Hindlimb muscle (tissue), 1 donor: ENCODE measurements at regions not wholly inside any gene's neighbourhood (a gene's known extent, or its start where the extent isn't known, plus 50 kb on each side); places are given as distances from the start of the nearest gene placed in this dataset.

Experiments
- DNase-seq: peaks from one replicate; pipeline ENCODE4 v3.0.0-alpha.2; 2013

GRCh38 chr9:135220601-135221575 is 133.4 kb downstream of the OLFM1 start:
- DNase-seq: no peak

GRCh38 chr9:135221576-135221950 is 134.1 kb downstream of the OLFM1 start:
- DNase-seq: no peak

- DNase-seq: no peak
These were observed 134.6 kb downstream of the OLFM1 start for GRCh38 chr9:135221951-135222631.

GRCh38 chr9:135222881-135223760 is 135.7 kb downstream of the OLFM1 start:
- no peak for DNase-seq

GRCh38 chr9:135223831-135224230 is 136.4 kb downstream of the OLFM1 start:
- DNase-seq: no peak

- no peak for DNase-seq
These were observed 136.9 kb downstream of the OLFM1 start for GRCh38 chr9:135224286-135224877.

GRCh38 chr9:135224921-135225541 is 137.6 kb downstream of the OLFM1 start:
- no peak for DNase-seq

GRCh38 chr9:135225619-135226228 is 138.3 kb downstream of the OLFM1 start:
- DNase-seq: no peak

GRCh38 chr9:135226369-135227050 is 139.0 kb downstream of the OLFM1 start:
- DNase-seq: no peak

- DNase-seq: no peak
These were observed 140.3 kb downstream of the OLFM1 start for GRCh38 chr9:135227641-135228251.

GRCh38 chr9:135228345-135228982 is 141.0 kb downstream of the OLFM1 start:
- no peak for DNase-seq

GRCh38 chr9:135228983-135229625 is 141.6 kb downstream of the OLFM1 start:
- DNase-seq: no peak

- no peak for DNase-seq
These were observed 142.4 kb downstream of the OLFM1 start for GRCh38 chr9:135229701-135230385.

GRCh38 chr9:135230386-135230765 is 142.9 kb downstream of the OLFM1 start:
- no peak for DNase-seq

- no peak for DNase-seq
These were observed 143.5 kb downstream of the OLFM1 start for GRCh38 chr9:135230817-135231520.

- DNase-seq: no peak
These were observed 151.8 kb downstream of the OLFM1 start for GRCh38 chr9:135239100-135239768.

- no peak for DNase-seq
These were observed 152.3 kb downstream of the OLFM1 start for GRCh38 chr9:135239769-135240141.

- DNase-seq: no peak
These were observed 152.8 kb downstream of the OLFM1 start for GRCh38 chr9:135240222-135240621.
